SK-N-SH treated with all-trans-retinoic acid at 6 μM for 48 hours (cell line): ENCODE measurements at regions not wholly inside any gene's neighbourhood (a gene's known extent, or its start where the extent isn't known, plus 50 kb on each side); places are given as distances from the start of the nearest gene placed in this dataset.

ENCODE experiments used
- ARNTL ChIP-seq: fragments of 450-650 bp; formaldehyde crosslinking; IDR thresholded peaks from 2 replicates; pipeline ENCODE4 v1.5.0; 2020; ENCODE audit warnings: low read depth, mild to moderate bottlenecking, moderate library complexity, borderline replicate concordance
- BACH2 ChIP-seq: fragments of 250-450 bp; sonication (Bioruptor Pico); IDR thresholded peaks from 2 replicates; pipeline ENCODE4 v1.9.0; 2021; ENCODE audit warnings: mild to moderate bottlenecking, borderline replicate concordance
- CREB5 ChIP-seq: fragments of 250-450 bp; sonication (Bioruptor Pico); IDR thresholded peaks from 2 replicates; pipeline ENCODE4 v1.5.1; 2020; ENCODE audit warnings: low read depth, mild to moderate bottlenecking, moderate library complexity
- CSDC2 ChIP-seq: fragments of 250-450 bp; sonication (Bioruptor Pico); IDR thresholded peaks from 2 replicates; pipeline ENCODE4 v1.5.0; 2020; ENCODE audit warnings: mild to moderate bottlenecking, moderate library complexity
- CSRNP3 ChIP-seq: fragments of 250-450 bp; sonication (Bioruptor Pico); IDR thresholded peaks from 2 replicates; pipeline ENCODE4 v1.5.1; 2021; ENCODE audit warnings: mild to moderate bottlenecking, moderate library complexity
- ISL1 ChIP-seq: fragments of 250-450 bp; sonication (Bioruptor Pico); IDR thresholded peaks from 2 replicates; pipeline ENCODE4 v2.1.2; 2022; ENCODE audit warnings: mild to moderate bottlenecking, moderate library complexity
- OSR1 ChIP-seq: fragments of 250-450 bp; sonication (Bioruptor Pico); IDR thresholded peaks from 2 replicates; pipeline ENCODE4 v1.8.0; 2022; ENCODE audit warnings: moderate library complexity, mild to moderate bottlenecking, inconsistent platforms
- RARB ChIP-seq: fragments of 250-450 bp; sonication (Bioruptor Pico); IDR thresholded peaks from 2 replicates; pipeline ENCODE4 v1.8.0; 2021; ENCODE audit warnings: mild to moderate bottlenecking, moderate library complexity
- SNAI2 ChIP-seq: fragments of 250-450 bp; sonication (Bioruptor Pico); IDR thresholded peaks from 2 replicates; pipeline ENCODE4 v1.5.0; 2020; ENCODE audit warnings: mild to moderate bottlenecking, moderate library complexity
- TCF4 ChIP-seq: fragments of 250-450 bp; sonication (Bioruptor Pico); IDR thresholded peaks from 2 replicates; pipeline ENCODE4 v1.8.0; 2021; ENCODE audit warnings: mild to moderate bottlenecking, moderate library complexity, borderline replicate concordance
- ZC3H10 ChIP-seq: fragments of 250-450 bp; sonication (Bioruptor Pico); IDR thresholded peaks from 2 replicates; pipeline ENCODE4 v1.5.1; 2021; ENCODE audit warnings: mild to moderate bottlenecking, moderate library complexity
- ZFP3 ChIP-seq: fragments of 250-450 bp; sonication (Bioruptor Pico); IDR thresholded peaks from 2 replicates; pipeline ENCODE4 v1.5.0; 2020; ENCODE audit warnings: mild to moderate bottlenecking, moderate library complexity
- ZFP30 ChIP-seq: fragments of 450-650 bp; formaldehyde crosslinking; IDR thresholded peaks from 2 replicates; pipeline ENCODE4 v1.5.0; 2022; ENCODE audit warnings: mild to moderate bottlenecking, moderate library complexity
- ZNF70 ChIP-seq: fragments of 450-650 bp; formaldehyde crosslinking; IDR thresholded peaks from 2 replicates; pipeline ENCODE4 v1.5.0; 2020; ENCODE audit warnings: mild to moderate bottlenecking, moderate library complexity

GRCh38 chr10:29692121-29692539, 57.4 kb upstream of the SVIL start:
- TF ChIP-seq ARNTL (no peak), ZFP30 (CRISPR knock-in tag) (no peak), RARB (CRISPR knock-in tag) (no peak), ISL1 (CRISPR knock-in tag) (no peak), ZNF70 (CRISPR knock-in tag) (no peak), TCF4 (no peak), ZC3H10 (CRISPR knock-in tag) (no peak), CREB5 (CRISPR knock-in tag) (no peak), BACH2 (no peak), SNAI2 (CRISPR knock-in tag) (no peak), OSR1 (CRISPR knock-in tag) (no peak), ZFP3 (no peak), CSRNP3 (CRISPR knock-in tag) (no peak), CSDC2 (CRISPR knock-in tag) (no peak)
